HT-29 (cell line): ENCODE measurements at regions not wholly inside any gene's neighbourhood (a gene's known extent, or its start where the extent isn't known, plus 50 kb on each side); places are given as distances from the start of the nearest gene placed in this dataset.

Experiments used
- DNase-seq: peaks from one replicate; pipeline ENCODE4 v3.0.0-alpha.2; 2015; ENCODE audit warnings: low spot score

DNA sequence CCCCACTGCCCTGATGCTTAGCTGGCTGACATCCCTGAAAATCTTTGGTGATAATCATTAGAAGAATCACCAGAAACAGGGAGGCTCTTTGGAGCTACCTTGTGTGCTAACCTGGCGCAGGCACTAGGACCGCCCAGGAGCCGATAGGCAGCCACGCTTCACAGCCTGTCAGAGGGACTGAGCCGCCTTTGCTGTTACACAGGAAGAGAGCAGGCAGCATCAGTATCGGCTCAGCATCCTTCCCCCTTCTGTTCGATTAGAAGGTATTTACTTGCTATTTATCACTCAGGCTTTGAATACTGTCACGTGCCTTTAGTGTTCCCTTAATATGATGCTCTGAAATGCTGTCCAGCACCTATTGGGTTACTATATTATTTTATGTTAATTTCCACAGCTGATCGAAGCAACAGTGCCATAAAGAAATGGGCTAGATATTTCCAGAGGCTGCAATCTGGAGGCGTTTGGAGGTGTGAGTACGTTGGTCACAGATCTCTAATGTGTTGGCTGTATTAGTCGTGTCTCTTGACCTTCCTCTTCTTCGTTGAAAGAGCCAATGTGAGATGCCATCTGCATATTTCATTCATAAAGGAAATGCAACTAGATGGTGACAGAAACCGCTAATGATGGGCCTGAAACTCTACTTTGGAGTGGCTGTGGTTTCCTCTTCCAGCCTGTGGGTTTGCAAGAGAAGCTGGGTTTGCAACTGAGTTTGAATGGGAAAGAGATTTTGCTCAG is 110.4 kb upstream of the RAB27B start:
- no peak for DNase-seq

DNA sequence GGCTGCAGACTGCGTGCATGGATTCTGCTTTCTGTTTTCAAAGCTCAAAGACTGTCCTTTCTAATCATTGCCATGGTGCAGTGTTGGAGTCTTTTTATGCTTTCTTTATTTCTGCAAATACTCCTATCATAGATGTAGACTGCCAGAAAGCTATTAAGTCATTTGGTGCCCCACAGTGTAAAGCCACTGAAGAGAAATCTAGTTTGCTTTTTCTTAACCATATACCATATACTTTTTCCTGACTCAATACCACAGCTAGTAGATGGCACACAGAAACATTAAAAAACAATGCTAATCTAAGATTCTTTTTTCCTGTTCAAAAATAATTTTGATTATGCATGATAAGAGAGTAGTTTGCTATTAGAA is 109.9 kb upstream of the RAB27B start:
- no peak for DNase-seq

DNA sequence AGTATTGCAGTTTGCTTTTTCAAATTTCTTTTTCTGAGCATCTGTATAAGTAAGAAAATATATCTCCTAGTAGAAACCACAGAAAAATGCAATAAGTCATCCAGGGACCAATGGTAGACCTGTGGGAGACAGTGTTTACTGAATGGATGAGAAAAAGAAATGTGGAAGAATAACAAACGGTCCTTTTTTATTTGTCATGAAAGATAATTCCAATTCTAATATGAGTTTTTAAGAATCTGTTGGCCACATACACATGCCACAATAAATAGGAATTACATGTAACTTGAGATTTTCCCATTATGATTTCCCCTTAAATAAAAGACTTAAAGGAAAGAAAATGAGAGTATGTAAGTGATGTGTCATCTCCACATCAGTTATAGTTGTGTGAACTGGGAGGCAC is 107.7 kb upstream of the RAB27B start:
- no peak for DNase-seq

DNA sequence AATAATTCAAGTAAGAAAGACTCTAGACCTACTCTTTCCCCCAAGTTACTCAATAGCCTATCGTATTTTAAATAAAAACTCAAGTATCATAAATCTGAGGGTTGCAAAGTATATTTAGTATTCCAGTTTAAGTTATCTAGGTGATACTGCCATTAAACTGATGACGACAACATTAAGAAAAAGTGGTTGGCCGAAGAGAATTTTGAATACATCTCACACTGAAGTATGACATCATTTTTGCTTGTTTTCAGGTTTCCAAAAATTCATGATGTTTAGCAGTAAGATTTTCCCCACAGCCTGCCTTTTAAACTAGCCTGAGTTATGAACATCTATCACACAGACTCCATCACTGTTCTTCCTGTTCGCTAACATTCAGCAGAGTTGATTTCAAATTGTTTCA is 102.1 kb upstream of the RAB27B start:
- no peak for DNase-seq

DNA sequence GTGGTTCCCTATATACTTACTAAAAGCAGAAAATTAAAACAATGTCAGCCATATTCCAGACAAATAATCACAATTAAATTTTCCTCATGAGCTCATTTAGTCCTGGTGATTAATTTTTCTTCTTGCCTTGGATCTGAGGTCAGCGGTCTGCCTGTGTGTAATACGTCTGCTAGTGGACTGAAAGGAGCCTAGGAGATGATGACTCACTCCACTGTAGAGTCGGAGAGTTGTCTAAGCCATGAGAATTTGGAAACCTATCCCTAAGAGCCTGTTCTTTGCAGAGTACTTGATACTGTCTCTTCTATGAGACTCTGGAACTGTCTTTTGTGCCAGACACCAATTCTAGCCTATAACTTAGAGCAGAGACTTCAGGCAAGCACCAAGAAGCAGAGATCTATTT is 94.2 kb upstream of the RAB27B start:
- DNase-seq = no peak

DNA sequence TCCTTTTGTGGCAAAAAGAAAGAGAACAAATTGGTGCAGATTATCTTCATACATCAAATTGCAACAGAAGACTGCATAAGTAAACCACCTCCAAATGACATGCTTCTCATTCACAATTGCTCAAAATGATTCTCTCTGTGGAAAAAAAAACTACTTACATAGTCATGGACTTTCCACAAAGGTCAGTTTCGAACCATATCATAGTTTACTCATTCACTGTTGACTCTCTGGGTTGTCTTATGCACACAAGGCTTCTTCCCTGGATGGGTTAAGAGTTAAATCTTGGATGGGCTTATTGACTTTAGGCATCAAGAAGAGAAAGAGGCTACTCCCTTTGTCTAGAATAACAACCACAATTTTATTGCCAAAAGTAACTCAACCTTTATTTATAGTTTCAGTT is 91.3 kb upstream of the RAB27B start:
- no peak for DNase-seq

DNA sequence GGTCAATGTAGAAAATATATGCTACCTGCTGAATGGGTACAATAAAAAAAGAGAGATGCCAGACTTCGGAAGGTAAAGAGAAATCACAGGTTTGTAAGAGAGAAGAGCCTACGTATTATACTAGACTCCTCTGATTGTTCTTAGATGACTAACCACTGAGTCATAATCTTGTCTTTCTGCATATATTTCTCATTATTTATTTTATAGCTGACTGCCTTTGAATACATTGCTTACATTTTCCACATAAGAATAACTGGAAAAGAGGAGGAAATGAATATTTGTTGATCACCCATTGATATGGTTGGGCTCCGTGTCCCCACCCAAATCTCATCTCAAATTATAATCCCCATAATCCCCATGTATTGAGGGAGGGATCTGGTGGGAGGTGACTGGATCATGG is 90.3 kb upstream of the RAB27B start:
- DNase-seq = no peak

DNA sequence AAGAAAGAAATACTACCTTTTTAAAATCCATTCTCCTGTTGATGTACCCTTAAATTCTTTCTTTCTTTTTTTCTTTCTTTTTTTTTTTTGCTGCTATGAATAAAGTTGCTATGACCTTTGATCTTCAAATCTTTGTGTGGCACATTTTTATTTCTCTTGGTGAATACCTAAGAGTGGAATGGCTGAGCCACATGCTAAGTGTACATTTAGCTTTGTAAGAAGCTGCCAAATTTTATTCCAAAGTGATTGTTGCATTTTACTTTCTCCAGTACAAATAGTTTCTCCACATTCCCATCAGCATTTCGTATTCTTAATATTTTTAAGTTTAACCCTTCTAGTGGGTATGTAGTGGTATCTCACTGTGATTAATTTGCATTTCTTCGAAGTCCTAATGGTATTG is 88.8 kb upstream of the RAB27B start:
- no peak for DNase-seq

DNA sequence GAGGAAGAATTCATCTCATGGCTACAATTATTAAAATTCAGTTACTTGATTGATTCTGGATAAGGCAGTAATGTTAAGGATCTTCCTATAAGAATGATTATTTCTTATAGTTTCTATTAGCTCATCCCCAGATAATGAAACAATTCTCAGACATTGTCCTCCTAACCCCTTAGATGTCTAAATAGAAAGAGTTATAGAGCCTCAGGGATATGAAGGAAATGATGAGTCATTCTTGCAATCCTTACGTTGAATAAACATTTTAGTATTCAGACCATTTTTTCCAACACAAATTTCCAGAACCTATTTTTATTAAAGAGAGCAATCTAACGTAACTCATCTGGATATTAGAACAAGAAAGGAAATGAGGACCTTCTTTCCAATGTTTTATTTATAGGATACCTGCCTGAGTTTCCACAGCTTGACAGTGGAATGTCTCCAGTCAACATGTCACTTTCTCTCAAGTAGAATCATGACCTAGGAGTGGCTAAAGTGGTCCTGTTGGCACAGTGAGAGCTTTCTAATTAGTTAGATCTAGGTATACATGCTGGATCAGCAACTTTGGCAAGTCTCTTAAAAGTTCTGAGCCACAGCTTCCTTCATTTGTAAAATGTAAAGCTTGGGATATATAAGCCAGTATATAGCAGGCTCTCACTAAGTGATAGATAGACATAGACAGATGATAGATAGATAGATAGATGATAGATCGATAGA is 88.0 kb upstream of the RAB27B start:
- peak; percentile 19 for DNase-seq

DNA sequence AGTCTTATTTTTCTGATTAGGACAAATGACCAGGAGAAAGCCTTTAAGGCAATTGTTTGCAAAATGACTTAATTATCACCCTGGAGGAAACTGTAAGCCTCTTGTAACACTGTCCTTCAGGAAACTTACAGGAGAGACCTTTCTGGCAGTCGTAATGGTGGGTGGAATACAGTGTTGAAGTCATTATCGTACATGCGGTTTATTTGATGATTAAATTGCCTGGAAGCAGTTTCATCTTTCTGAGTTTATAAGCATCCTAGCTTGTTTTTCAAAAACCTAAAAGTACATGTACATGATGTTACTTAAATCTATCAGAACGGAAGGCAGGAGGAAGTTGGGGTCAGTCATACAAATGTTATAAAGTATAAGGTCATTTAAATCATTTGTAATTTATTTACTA is 86.2 kb upstream of the RAB27B start:
- DNase-seq = no peak

DNA sequence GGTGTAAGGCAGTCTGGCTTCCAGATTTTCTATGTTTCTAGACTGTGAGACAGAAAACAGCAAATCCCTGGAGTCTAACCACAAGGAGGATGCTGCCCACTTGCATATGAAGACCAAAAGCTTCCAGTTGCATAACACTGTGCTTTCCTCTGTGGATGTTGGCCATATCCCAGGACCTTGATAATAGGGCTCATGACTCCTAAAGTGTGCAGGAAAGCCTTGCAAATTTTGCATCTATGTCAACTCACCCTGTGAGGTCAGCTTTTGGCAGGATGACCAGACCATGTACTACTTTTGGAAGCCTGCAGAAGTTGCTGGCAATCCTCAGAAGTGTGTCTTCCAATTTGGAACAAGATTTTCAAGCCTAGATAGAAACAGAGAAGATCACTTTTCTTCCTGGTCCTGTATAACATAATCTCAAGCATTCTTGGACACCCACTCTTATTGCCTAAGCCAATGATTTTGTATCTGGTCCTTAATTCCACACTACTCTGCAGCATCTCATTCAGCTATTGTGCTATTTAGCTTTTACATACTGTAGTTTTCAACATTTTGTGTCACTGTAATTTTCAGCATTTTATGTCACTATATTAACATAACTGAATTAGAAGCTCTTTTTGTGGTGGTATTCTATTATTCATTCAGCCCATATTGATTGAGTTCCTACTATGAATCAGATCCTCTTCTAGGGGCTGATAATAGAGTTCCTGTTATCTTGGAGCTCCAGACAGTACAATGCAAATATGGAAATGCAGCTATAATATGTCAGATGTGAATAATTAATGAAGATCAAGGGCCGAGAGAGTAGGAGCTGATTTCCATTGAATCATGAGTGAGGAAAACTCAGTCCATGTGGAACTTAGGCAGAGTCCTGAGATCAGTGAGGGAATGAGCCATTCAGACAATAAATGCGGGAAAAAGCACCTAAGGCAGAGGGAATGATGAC is 85.3 kb upstream of the RAB27B start:
- DNase-seq = no peak

DNA sequence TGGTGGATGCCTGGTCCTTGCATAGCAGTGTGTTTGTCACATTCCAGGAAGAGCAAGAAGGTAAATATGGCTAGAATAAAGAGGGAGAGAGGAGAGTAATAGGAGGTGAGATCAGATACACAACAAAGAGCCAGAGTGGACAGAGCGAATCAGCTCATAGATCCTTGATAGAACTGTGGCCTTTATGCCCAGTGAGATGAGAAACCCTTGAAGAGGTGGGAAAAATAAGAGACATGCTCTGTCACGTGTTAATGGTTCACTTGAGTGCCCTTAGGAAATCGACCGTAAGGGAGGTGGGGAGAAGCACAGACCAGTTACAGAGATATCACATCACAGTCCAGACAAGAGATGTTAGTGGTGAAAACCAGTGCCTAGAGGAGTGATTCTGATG is 84.7 kb upstream of the RAB27B start:
- DNase-seq = no peak

DNA sequence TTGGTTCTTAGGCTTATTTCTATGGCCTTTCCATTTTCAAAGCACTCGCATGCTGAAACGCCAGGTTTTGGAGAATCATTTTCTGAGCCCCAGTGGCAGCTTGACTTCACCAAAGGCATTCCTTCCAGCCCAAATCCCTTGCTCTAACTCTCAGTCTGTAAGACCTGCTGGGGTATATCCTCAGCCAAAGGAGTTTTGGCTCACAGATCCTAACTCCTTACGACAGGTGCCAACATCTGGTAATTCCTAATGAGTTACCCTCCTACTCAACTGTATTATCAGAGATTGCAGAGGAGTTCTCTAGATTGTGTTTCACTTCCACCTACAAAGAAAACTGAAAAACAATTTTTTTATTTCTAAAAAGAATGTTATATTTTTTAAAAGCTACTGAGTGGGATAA is 79.0 kb upstream of the RAB27B start:
- DNase-seq = no peak

DNA sequence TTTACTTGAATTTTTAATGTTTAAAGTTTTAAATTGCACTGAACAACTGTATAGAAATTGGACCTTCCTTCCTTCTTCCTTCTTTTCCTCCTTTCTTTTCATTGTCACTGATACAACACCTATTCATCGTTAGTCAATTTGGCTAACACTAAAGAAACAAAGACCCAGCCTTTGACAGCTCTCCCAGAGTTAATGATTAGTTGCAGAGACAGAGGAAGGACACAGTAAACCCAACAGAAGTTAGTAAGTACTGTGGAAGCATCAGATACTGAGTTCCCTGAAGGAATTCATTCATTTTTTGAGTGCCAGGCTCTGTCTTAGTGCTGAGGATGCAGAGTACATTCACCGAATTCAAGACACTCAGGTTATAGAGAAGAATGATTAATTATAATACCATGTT is 77.9 kb upstream of the RAB27B start:
- DNase-seq = no peak

DNA sequence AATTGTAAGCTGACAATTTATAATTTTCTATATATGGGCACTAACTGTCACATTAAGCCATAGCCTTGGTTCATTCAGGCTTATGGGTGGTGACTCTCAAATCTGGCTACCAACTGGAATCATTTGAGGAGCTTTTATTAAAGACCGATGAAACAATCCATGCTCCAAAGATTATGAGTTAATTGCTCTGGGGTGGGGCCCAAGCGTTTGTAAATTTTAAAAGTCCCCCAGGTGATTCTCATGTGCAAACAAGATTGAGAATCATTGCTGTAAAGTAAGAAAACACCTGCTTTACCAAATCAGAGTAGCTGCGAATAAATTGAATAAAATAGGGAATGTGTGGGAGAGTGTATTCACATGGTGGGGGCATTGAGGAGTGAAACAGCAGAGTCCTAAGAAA is 76.1 kb upstream of the RAB27B start:
- DNase-seq = no peak

DNA sequence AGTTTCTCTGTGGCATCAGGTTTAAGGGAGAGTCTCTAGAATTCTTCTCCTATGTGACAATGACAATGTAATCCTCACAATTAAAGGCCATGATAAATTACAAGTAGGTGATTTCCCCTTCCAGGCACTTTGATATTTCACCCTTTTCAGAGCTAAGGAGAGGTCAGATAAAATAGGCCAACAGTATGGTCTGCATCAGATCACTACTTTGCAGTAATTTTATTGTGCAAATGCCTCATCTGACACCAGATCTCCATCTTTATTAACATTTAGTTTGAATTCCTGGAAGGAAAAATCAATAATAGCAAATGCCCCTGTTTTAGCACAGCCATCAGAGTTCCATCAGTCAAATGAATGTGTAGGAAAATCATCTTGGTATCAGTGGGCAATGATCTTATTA is 72.8 kb upstream of the RAB27B start:
- DNase-seq = no peak

DNA sequence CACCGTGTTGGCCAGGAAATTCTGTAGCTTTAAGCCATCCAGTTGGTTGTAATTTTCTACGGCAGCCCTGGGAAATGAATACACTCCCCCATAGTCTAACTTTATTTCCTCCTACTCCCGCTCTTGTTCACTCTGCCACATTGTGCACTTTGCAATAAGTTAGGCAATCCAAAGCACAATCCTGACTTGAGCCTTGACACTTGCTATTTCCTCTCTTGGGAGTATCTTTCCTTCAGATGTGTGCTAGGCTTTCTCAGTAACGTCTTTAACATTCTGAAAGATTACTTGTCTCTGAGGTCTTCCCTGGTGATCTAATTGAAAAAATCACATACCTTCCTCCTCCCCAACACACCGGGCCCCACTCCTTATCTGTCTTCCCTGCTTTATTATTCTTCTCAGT is 65.9 kb upstream of the RAB27B start:
- DNase-seq = no peak

DNA sequence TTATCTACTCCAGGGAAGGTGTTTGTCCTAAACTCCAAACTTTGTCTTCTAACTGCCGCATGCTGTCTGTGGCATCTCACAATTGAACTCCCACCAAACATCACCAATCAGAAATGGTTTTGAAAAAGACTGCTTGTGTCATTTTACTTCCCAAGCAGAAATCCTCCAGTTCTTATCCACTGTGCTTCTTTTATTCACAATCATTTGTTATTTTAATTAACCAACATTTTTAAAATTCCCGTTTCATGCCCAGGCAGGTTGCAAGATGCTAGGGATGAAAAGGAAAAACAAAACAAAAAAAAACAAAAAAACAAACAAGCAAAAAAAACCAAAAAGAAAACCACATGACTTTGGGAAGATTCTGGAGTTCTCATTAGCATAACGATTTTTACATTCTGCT is 63.5 kb upstream of the RAB27B start:
- DNase-seq = no peak

DNA sequence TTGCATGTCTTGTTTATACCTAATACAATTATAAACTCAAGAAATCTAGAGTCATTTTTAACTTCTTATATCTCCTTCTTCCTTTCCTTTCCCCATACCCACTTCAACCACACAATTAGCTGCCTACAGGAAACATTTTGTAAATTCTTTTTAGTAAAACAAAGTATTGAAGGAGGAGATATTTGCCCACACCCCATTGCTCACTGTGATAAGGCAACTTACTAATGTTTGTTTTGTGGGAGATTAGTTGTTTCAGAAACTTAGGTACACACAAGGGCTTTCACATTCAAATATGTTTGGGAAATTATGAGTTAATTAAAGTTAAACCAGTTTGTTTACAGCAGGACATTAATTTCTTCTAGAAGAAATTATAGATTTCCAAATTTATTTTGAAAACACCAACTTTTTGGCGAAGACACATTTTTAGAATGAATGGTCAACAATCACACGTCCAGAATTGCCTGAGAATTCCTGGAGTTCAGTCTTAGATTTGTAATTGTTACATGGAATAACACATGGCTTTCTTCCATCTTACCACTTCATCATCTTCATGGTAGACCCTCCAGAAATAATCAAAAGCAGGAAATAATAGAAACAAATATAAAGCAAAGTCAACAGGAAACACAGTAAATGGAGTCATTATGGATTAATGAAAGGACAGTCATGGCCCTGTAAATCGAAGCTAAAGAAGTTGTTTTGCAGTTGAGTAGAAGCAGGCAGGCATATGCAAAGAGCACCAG is 62.5 kb upstream of the RAB27B start:
- DNase-seq = no peak

DNA sequence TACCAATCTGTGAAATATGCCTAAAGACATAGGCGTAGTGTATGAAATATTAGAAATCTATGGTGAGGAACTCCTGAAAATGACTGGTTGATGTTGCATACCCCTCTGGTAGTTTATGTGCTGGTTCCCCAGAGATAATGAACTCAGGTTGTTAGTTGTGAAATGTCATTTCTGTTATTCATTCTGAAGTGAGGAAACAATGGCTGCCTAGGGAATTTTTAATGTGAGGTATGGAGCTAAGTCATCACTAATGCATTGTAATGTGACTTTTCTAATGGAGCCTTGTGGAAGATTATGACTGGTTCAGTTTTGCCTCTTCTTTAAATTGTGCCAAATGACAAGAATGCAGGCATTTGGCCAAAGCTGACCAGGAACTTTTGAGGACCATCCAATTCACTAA is 61.6 kb upstream of the RAB27B start:
- peak; percentile 47 for DNase-seq

DNA sequence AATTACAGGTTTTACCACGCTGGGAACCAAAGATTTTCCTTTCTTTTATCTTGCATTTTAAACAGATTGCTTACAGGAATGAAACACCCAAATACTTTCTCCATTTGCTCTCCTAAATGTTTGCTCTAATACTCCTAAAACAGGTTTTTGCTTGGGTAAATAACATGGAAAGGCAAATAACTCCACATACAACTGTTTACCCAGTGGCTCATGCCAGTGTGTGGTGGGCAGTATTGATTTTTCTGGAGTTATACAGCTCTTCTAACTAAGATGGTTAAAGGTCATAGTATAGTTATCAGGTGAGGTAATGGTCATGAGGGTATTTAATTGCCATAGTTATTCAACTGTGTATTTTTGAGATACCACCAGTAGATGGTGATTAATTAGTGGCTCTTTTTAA is 61.2 kb upstream of the RAB27B start:
- DNase-seq = peak; percentile 76
